22Rv1 (cell line): ENCODE measurements at regions not wholly inside any gene's neighbourhood (a gene's known extent, or its start where the extent isn't known, plus 50 kb on each side); places are given as distances from the start of the nearest gene placed in this dataset.

Experiments used
- CTCF ChIP-seq: fragments of 450-650 bp; IDR thresholded peaks from 2 replicates; pipeline ENCODE4 v1.5.1; 2017; ENCODE audit warnings: mild to moderate bottlenecking
- ZFX ChIP-seq: fragments of 450-650 bp; IDR thresholded peaks from 2 replicates; pipeline ENCODE4 v1.6.1; 2017; ENCODE audit warnings: antibody characterized with exemption, borderline replicate concordance

GRCh38 chrX:95893636-95894035 is 791.0 kb upstream of the DIAPH2 start:
- TF ChIP-seq CTCF, result no peak
- no peak for TF ChIP-seq ZFX
